Transverse colon (tissue), 4 donors: ENCODE measurements at regions not wholly inside any gene's neighbourhood (a gene's known extent, or its start where the extent isn't known, plus 50 kb on each side); places are given as distances from the start of the nearest gene placed in this dataset.

Source experiments
- DNase-seq: peaks from one replicate; pipeline ENCODE4 v3.0.0-alpha.2; 2019
- H3K27ac ChIP-seq, 4 donors: fragments of 200-600 bp; sonication (generic); 2 replicates each; pipeline ENCODE4 v1.5.1; 2016 to 2018; ENCODE audit warnings: inconsistent platforms in 4 of 4
- H3K27me3 ChIP-seq: fragments of 200-600 bp; sonication (generic); 2 replicates; pipeline ENCODE4 v1.5.1; 2017; ENCODE audit warnings: inconsistent platforms
- H3K36me3 ChIP-seq, 4 donors: fragments of 200-600 bp; sonication (generic); 2 replicates each; pipeline ENCODE4 v1.5.1; 2017 to 2019; ENCODE audit warnings: inconsistent platforms in 4 of 4
- H3K4me1 ChIP-seq, 4 donors: fragments of 200-600 bp; sonication (generic); 2 replicates each; pipeline ENCODE4 v1.5.1; 2017 to 2020; ENCODE audit warnings: inconsistent platforms in 4 of 4
- H3K4me3 ChIP-seq, 4 donors: fragments of 200-600 bp; sonication (generic); 1 replicate in 1 of 4; 2 replicates in 3 of 4; pipeline versions ENCODE4 v1.5.1 to v1.6.1; 2017 to 2019; ENCODE audit warnings: inconsistent platforms in 4 of 4
- H3K9me3 ChIP-seq, 2 donors: fragments of 200-600 bp; sonication (generic); 2 replicates each; pipeline ENCODE4 v1.5.1; 2017 to 2019; ENCODE audit warnings: inconsistent platforms in 2 of 2
- CTCF ChIP-seq, 5 experiments: fragments of 200-600 bp in 3 of 5; fragments of 450-650 bp in 2 of 5; sonication (generic) in 3 of 5; IDR thresholded peaks; 1 replicate in 2 of 5; 2 replicates in 3 of 5; pipeline ENCODE4 v1.5.1; 2016 to 2017; ENCODE audit warnings: antibody characterized with exemption in 5 of 5, inconsistent platforms in 3 of 5, mild to moderate bottlenecking in 2 of 5, moderate library complexity in 1 of 5
- EP300 ChIP-seq: sonication (generic); formaldehyde crosslinking; IDR thresholded peaks from one replicate; pipeline ENCODE4 v1.6.1; 2017; ENCODE audit warnings: antibody characterized with exemption, low read depth
- POLR2A ChIP-seq: fragments of 450-650 bp; IDR thresholded peaks from one replicate; pipeline ENCODE4 v1.6.1; 2016; ENCODE audit warnings: antibody characterized with exemption, mild to moderate bottlenecking, moderate library complexity
- POLR2AphosphoS5 ChIP-seq, 3 donors: sonication (generic); formaldehyde crosslinking; IDR thresholded peaks; one replicate each; pipeline ENCODE4 v1.6.1; 2016; ENCODE audit warnings: antibody characterized with exemption in 3 of 3
- WGBS, 2 donors: methylation state at CpG; one replicate each; pipeline ENCODE4 v1.1.5; 2018; ENCODE audit warnings: low coverage in 1 of 2; 5-methylcytosine and 5-hydroxymethylcytosine counted together
- in situ Hi-C, 4 donors: fragments of 200-750 bp; cut with MboI; loops; one replicate each; pipeline versions ENCODE4 v1.15.0 to v1.15.1; 2017; ENCODE audit warnings: low sequenced_read_pairs in 3 of 4, low pct_ligation_motif_present in 1 of 4, low pct_unique_long_range_greater_than_20kb in 1 of 4
- intact Hi-C: fragments of 100-400 bp; cut with DNase I; formaldehyde crosslinking; loops from one replicate; pipeline ENCODE4 v1.15.1; 2023; ENCODE audit warnings: low total_unique reads

GRCh38 chr1:113192242-113192641 is 119.2 kb downstream of the LRIG2 start:
- Histone ChIP-seq H3K27ac (peak overlapping the region; percentile 38 to 74 (median 62)), H3K36me3 (no peaks in the 10 kb centered on the region), H3K9me3 (no peaks in the 10 kb centered on the region), H3K4me3 (no peak overlapping the region), H3K27me3 (no peaks in the 10 kb centered on the region), H3K4me1 (peaks cover 0 to 18% (median 5%) of the 10 kb centered on the region in 4 donors)
- intact Hi-C loops (no loop called here), in situ Hi-C loops (no loop called here)
- WGBS, 2 donors = 90 to 100% methylated on average over 1 to 2 of the region's 2 CpGs
- TF ChIP-seq EP300 = no peak
- no peak for TF ChIP-seq CTCF (IDR thresholded peaks at IDR 0.05)
- TF ChIP-seq POLR2AphosphoS5 (IDR thresholded peaks at IDR 0.05) = no peak
- TF ChIP-seq POLR2A = no peak
- DNase-seq = no peak

- Histone ChIP-seq H3K9me3 (no peaks in the 10 kb centered on the region), H3K27me3 (no peaks in the 10 kb centered on the region), H3K36me3 (no peaks in the 10 kb centered on the region), H3K27ac (no peak overlapping the region), H3K4me1 (peaks cover 0 to 18% (median 5%) of the 10 kb centered on the region in 4 donors), H3K4me3 (no peak overlapping the region)
- TF ChIP-seq EP300 (no peak), POLR2A (no peak), CTCF (IDR thresholded peaks at IDR 0.05) (no peak), POLR2AphosphoS5 (IDR thresholded peaks at IDR 0.05) (no peak)
- 92 to 100% methylated on average over 1 of the region's 1 CpG for WGBS, 2 donors
- intact Hi-C loops = no loop called here
- DNase-seq = no peak
- in situ Hi-C loops = no loop called here
These were observed 120.0 kb downstream of the LRIG2 start for GRCh38 chr1:113192980-113193379.

- TF ChIP-seq POLR2A (no peak), CTCF (IDR thresholded peaks at IDR 0.05) (no peak), EP300 (no peak), POLR2AphosphoS5 (IDR thresholded peaks at IDR 0.05) (no peak)
- WGBS, 2 donors = 75 to 95% methylated on average over 3 to 18 of the region's 18 CpGs
- DNase-seq = no peak
These were observed 122.1 kb downstream of the LRIG2 start for GRCh38 chr1:113194846-113195830.

GRCh38 chr1:113197719-113198330 is 124.8 kb downstream of the LRIG2 start:
- DNase-seq = no peak
- in situ Hi-C loops (no loop called here), intact Hi-C loops (no loop called here)
- H3K27ac ChIP-seq = no peak overlapping the region
- H3K27me3 ChIP-seq = no peaks in the 10 kb centered on the region
- no peaks in the 10 kb centered on the region for H3K36me3 ChIP-seq
- no peaks in the 10 kb centered on the region for H3K9me3 ChIP-seq
- H3K4me3 ChIP-seq = no peak overlapping the region
- peaks cover 0 to 15% (median 5%) of the 10 kb centered on the region in 4 donors for H3K4me1 ChIP-seq
- TF ChIP-seq POLR2AphosphoS5 (IDR thresholded peaks at IDR 0.05) (no peak), CTCF (IDR thresholded peaks at IDR 0.05) (no peak), EP300 (no peak), POLR2A (no peak)
- WGBS, 2 donors = 67 to 68% methylated on average over 6 to 13 of the region's 13 CpGs

More at GRCh38 chr1:113194846-113195830, 122.1 kb downstream of the LRIG2 start:
- Histone ChIP-seq H3K36me3 (no peaks in the 10 kb centered on the region), H3K27me3 (no peaks in the 10 kb centered on the region), H3K27ac (peak overlapping the region in 2 of 4 donors; percentile 57 to 59), H3K9me3 (no peaks in the 10 kb centered on the region), H3K4me1 (peaks cover 0 to 26% (median 8%) of the 10 kb centered on the region in 4 donors), H3K4me3 (no peak overlapping the region)
- in situ Hi-C loops = no loop called here
- intact Hi-C loops = no loop called here
